ENCODE measurements at regions not wholly inside any gene's neighbourhood (a gene's known extent, or its start where the extent isn't known, plus 50 kb on each side); places are given as distances from the start of the nearest gene placed in this dataset.

GRCh38 chr5:175344331-175345195 is 99.4 kb downstream of the DRD1 start:
- H3K4me2 ChIP-seq (ENCODE audit: low read length) = no peak overlapping the region
- peaks cover 13% of the 10 kb centered on the region; the same call in 1 of the 2 replicates for H3K4me1 ChIP-seq (ENCODE audit: insufficient read depth, low read length)
- no peak for ATAC-seq
- H3K9ac ChIP-seq (ENCODE audit: low read length) = no peak overlapping the region
- H2AFZ ChIP-seq (ENCODE audit: low read length) = no peak overlapping the region
- ChIA-PET CTCF (no interaction called here), POLR2A (ENCODE audit: unreplicated experiment) (no interaction called here)
- H3K36me3 ChIP-seq (ENCODE audit: low read depth, low read length) = no peaks in the 10 kb centered on the region
- no peaks in the 10 kb centered on the region for H3K9me2 ChIP-seq (replicated peaks; ENCODE audit: low read length)
- intact Hi-C loops (cut with micrococcal nuclease) = no loop called here
- H3K27me3 ChIP-seq (ENCODE audit: low read length) = no peaks in the 10 kb centered on the region
- no peaks in the 10 kb centered on the region for H4K20me1 ChIP-seq (ENCODE audit: low read length)
- no peak overlapping the region for H3K4me3 ChIP-seq (ENCODE audit: low read length)
- no peaks in the 10 kb centered on the region for H3K9me3 ChIP-seq (ENCODE audit: low read length)
- H3K27ac ChIP-seq (ENCODE audit: low read length) = 0 out of 2 replicates have a peak overlapping the region, but pooled peaks have one; percentile 5
- H3F3A ChIP-seq (ENCODE audit: low read length, unreplicated experiment) = no peaks in the 10 kb centered on the region
- BruUV-seq (replicated peaks) = no TSS peak
- DNase-seq = peak; percentile 63
- TF ChIP-seq, protein P1, sequence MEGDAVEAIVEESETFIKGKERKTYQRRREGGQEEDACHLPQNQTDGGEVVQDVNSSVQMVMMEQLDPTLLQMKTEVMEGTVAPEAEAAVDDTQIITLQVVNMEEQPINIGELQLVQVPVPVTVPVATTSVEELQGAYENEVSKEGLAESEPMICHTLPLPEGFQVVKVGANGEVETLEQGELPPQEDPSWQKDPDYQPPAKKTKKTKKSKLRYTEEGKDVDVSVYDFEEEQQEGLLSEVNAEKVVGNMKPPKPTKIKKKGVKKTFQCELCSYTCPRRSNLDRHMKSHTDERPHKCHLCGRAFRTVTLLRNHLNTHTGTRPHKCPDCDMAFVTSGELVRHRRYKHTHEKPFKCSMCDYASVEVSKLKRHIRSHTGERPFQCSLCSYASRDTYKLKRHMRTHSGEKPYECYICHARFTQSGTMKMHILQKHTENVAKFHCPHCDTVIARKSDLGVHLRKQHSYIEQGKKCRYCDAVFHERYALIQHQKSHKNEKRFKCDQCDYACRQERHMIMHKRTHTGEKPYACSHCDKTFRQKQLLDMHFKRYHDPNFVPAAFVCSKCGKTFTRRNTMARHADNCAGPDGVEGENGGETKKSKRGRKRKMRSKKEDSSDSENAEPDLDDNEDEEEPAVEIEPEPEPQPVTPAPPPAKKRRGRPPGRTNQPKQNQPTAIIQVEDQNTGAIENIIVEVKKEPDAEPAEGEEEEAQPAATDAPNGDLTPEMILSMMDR (conservative IDR thresholded peaks at IDR 0.05; ENCODE audit: low read depth, low read length) = no peak
- TF ChIP-seq EZH2 (IDR thresholded peaks at IDR 0.05; ENCODE audit: low read length, unreplicated experiment) (no peak), EZH2phosphoT487 (IDR thresholded peaks at IDR 0.05; ENCODE audit: borderline replicate concordance, low read length) (no peak)
- H3K79me2 ChIP-seq (ENCODE audit: low read length) = no peaks in the 10 kb centered on the region

- BruUV-seq (replicated peaks) = no TSS peak
- H3K27ac ChIP-seq (ENCODE audit: low read length) = no peak overlapping the region
- ChIA-PET CTCF (no interaction called here), POLR2A (ENCODE audit: unreplicated experiment) (interaction anchor here (0.5 kb wide), 1 partner anchor 983 kb away, joined by 5 read pairs; no protein-coding TSS in a partner anchor)
- H3F3A ChIP-seq (ENCODE audit: low read length, unreplicated experiment) = no peaks in the 10 kb centered on the region
- no peaks in the 10 kb centered on the region for H3K36me3 ChIP-seq (ENCODE audit: low read depth, low read length)
- DNase-seq (no peak), ATAC-seq (no peak)
- H3K9me2 ChIP-seq (replicated peaks; ENCODE audit: low read length) = no peaks in the 10 kb centered on the region
- H3K4me2 ChIP-seq (ENCODE audit: low read length) = no peak overlapping the region
- intact Hi-C loops (cut with micrococcal nuclease) = no loop called here
- peaks cover 12% of the 10 kb centered on the region; the same call in 1 of the 2 replicates for H3K4me1 ChIP-seq (ENCODE audit: insufficient read depth, low read length)
- H3K9ac ChIP-seq (ENCODE audit: low read length) = no peak overlapping the region
- no peaks in the 10 kb centered on the region for H3K27me3 ChIP-seq (ENCODE audit: low read length)
- TF ChIP-seq EZH2phosphoT487 (IDR thresholded peaks at IDR 0.05; ENCODE audit: borderline replicate concordance, low read length) (no peak), EZH2 (IDR thresholded peaks at IDR 0.05; ENCODE audit: low read length, unreplicated experiment) (no peak)
- TF ChIP-seq, protein P1 (conservative IDR thresholded peaks at IDR 0.05; ENCODE audit: low read depth, low read length) = no peak
- no peaks in the 10 kb centered on the region for H3K9me3 ChIP-seq (ENCODE audit: low read length)
- H3K4me3 ChIP-seq (ENCODE audit: low read length) = no peak overlapping the region
- H4K20me1 ChIP-seq (ENCODE audit: low read length) = no peaks in the 10 kb centered on the region
- H3K79me2 ChIP-seq (ENCODE audit: low read length) = no peaks in the 10 kb centered on the region
- no peak overlapping the region for H2AFZ ChIP-seq (ENCODE audit: low read length)
Observed at GRCh38 chr5:175343308-175343707, 100.7 kb downstream of the DRD1 start.

DNA sequence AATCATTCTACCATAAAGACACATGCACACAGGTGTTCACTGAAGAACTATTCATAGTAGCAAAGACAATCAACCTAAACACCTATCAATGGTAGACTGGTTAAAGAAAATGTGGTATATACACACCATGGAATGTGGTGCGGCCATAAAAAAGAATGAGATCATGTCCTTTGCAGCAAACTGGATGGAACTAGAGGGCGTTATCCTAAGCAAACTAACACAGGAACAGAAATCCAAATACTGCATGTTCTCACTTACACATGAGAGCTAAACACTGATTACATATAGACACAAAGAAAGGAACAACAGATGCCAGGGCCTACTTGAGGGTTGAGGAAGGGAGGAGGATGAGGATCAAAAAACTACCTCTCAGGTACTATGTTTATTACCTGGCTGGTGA is 103.8 kb downstream of the DRD1 start:
- Histone ChIP-seq H3K9me3 (ENCODE audit: low read length) (no peaks in the 10 kb centered on the region), H3K9ac (ENCODE audit: low read length) (no peak overlapping the region), H3F3A (ENCODE audit: low read length, unreplicated experiment) (no peaks in the 10 kb centered on the region), H3K36me3 (ENCODE audit: low read depth, low read length) (no peaks in the 10 kb centered on the region), H3K4me3 (ENCODE audit: low read length) (no peak overlapping the region), H3K9me2 (replicated peaks; ENCODE audit: low read length) (no peaks in the 10 kb centered on the region), H3K79me2 (ENCODE audit: low read length) (no peaks in the 10 kb centered on the region), H2AFZ (ENCODE audit: low read length) (no peak overlapping the region), H3K27me3 (ENCODE audit: low read length) (no peaks in the 10 kb centered on the region), H3K4me1 (ENCODE audit: insufficient read depth, low read length) (no peaks in the 10 kb centered on the region), H4K20me1 (ENCODE audit: low read length) (no peaks in the 10 kb centered on the region), H3K4me2 (ENCODE audit: low read length) (no peak overlapping the region), H3K27ac (ENCODE audit: low read length) (no peak overlapping the region)
- TF ChIP-seq, protein P1 (conservative IDR thresholded peaks at IDR 0.05; ENCODE audit: low read depth, low read length) = no peak
- no peak for TF ChIP-seq EZH2 (IDR thresholded peaks at IDR 0.05; ENCODE audit: low read length, unreplicated experiment)
- TF ChIP-seq EZH2phosphoT487 (IDR thresholded peaks at IDR 0.05; ENCODE audit: borderline replicate concordance, low read length) = no peak
- ChIA-PET POLR2A (ENCODE audit: unreplicated experiment) (no interaction called here), CTCF (no interaction called here)
- intact Hi-C loops (cut with micrococcal nuclease) = no loop called here
- no peak for ATAC-seq
- no TSS peak for BruUV-seq (replicated peaks)
- no peak for DNase-seq
